ENCODE measurements at regions not wholly inside any gene's neighbourhood (a gene's known extent, or its start where the extent isn't known, plus 50 kb on each side); places are given as distances from the start of the nearest gene placed in this dataset.

GRCh38 chr5:23648656-23649055, 141.2 kb downstream of the PRDM9 start:
- TF ChIP-seq EP300 (IDR thresholded peaks at IDR 0.05) (no peak), CTCF (IDR thresholded peaks at IDR 0.05) (no peak), POLR2AphosphoS5 (IDR thresholded peaks at IDR 0.05) (no peak), POLR2A (IDR thresholded peaks at IDR 0.05) (no peak)

Data from upper lobe of left lung (tissue), 4 donors.